K562 (cell line): ENCODE measurements at regions not wholly inside any gene's neighbourhood (a gene's known extent, or its start where the extent isn't known, plus 50 kb on each side); places are given as distances from the start of the nearest gene placed in this dataset.

Source experiments
- ATAC-seq: fragments of 200-7000 bp; cut with Tn5 transposase; 3 replicates; pipeline ENCODE4 v1.9.1; 2020; ENCODE audit warnings: moderate library complexity
- BruUV-seq: library from RNA; stranded (reverse); fragments of 400-500 nt; replicated peaks from 2 replicates; lab custom pipeline; 2021; lab: Mats Ljungman, UMichigan
- CTCF ChIA-PET: fragments of 300-600 bp; formaldehyde crosslinking; extraction: SDS; loops from one replicate; lab custom pipeline; 2021; ENCODE audit warnings: low intra/inter-chr PET ratio; lab: Yijun Ruan, JAX
- POLR2A ChIA-PET: fragments of 300-600, 350-650 bp; sonication (Branson Sonifier 250); formaldehyde crosslinking; extraction: SDS; loops from one replicate; lab custom pipeline; 2021; ENCODE audit warnings: antibody characterized with exemption, inconsistent platforms; lab: Yijun Ruan, JAX
- DNase-seq, 4 experiments: peaks; one replicate each; pipeline versions ENCODE4 v3.0.0 to v3.0.0-alpha.2; 2011 to 2018; ENCODE audit warnings: low spot score in 3 of 4, mixed read lengths in 3 of 4; ENCODE audit errors: extremely low read depth in 1 of 4
- FAIRE-seq: peaks from 2 replicates; lab custom pipeline; 2011; peaks lifted over from hg19 to GRCh38; lab: Jason Lieb, UNC
- H2AFZ ChIP-seq: 2 replicates; pipeline ENCODE4 v1.6.0; 2011; ENCODE audit warnings: low read depth, low read length, control low read depth, inconsistent platforms
- H3K27ac ChIP-seq: fragments of 200-600 bp; 3 replicates; pipeline ENCODE4 v1.8.0; 2011; ENCODE audit warnings: low read depth, mild to moderate bottlenecking, control low read depth, inconsistent platforms, low read length, moderate library complexity, mixed read lengths; ENCODE audit errors: extremely low read depth
- H3K27me3 ChIP-seq, 2 experiments: fragments of 300-600 bp in 1 of 2; 2 replicates in 1 of 2; 3 replicates in 1 of 2; pipeline versions ENCODE4 v1.6.0 to v1.8.0; 2011; ENCODE audit warnings: inconsistent platforms in 2 of 2, low read length in 2 of 2, mild to moderate bottlenecking in 1 of 2, mixed read lengths in 1 of 2, moderate library complexity in 1 of 2; ENCODE audit not compliant: control insufficient read depth in 2 of 2, insufficient read depth in 2 of 2
- H3K36me3 ChIP-seq: fragments of 300-600 bp; 3 replicates; pipeline ENCODE4 v1.8.0; 2011; ENCODE audit warnings: mild to moderate bottlenecking, low read length, inconsistent platforms; ENCODE audit not compliant: control insufficient read depth, insufficient read depth
- H3K4me1 ChIP-seq, 2 experiments: fragments of 200-600 bp in 1 of 2; replicated peaks in 1 of 2; 2 replicates in 1 of 2; 3 replicates in 1 of 2; pipeline versions ENCODE4 v1.5.1 to v1.8.0; 2011; ENCODE audit warnings: inconsistent platforms in 2 of 2, low read length in 2 of 2, mild to moderate bottlenecking in 1 of 2, mixed read lengths in 1 of 2, moderate library complexity in 1 of 2; ENCODE audit not compliant: control insufficient read depth in 2 of 2, insufficient read depth in 2 of 2
- H3K4me2 ChIP-seq: 2 replicates; pipeline ENCODE4 v1.6.1; 2011; ENCODE audit warnings: low read length, control low read depth, inconsistent platforms, mixed read lengths; ENCODE audit not compliant: insufficient read depth
- H3K4me3 ChIP-seq: fragments of 200-600 bp; sonication (generic), shearing (Covaris generic); 2 replicates; pipeline ENCODE4 v1.5.1; 2016; ENCODE audit warnings: control low read depth, inconsistent platforms
- H3K79me2 ChIP-seq: fragments of 200-600 bp; 3 replicates; pipeline ENCODE4 v1.8.0; 2011; ENCODE audit warnings: low read length, inconsistent platforms; ENCODE audit not compliant: control insufficient read depth, insufficient read depth
- H3K9ac ChIP-seq, 2 experiments: 2 replicates each; pipeline versions ENCODE4 v1.6.0 to v1.6.1; 2011; ENCODE audit warnings: low read depth in 2 of 2, low read length in 2 of 2, control low read depth in 1 of 2, inconsistent platforms in 1 of 2, mild to moderate bottlenecking in 1 of 2, mixed read lengths in 1 of 2; ENCODE audit not compliant: insufficient read depth in 1 of 2
- H3K9me1 ChIP-seq: one replicate; pipeline ENCODE4 v1.6.0; 2011; ENCODE audit warnings: inconsistent platforms, mild to moderate bottlenecking, low read length, moderate library complexity; ENCODE audit not compliant: control insufficient read depth, insufficient read depth
- H3K9me3 ChIP-seq: replicated peaks from 2 replicates; pipeline ENCODE4 v1.5.1; 2011; ENCODE audit warnings: low read depth, low read length, inconsistent platforms; ENCODE audit not compliant: control insufficient read depth, insufficient read depth
- H4K20me1 ChIP-seq: replicated peaks from 2 replicates; pipeline ENCODE4 v1.6.1; 2011; ENCODE audit warnings: low read length, inconsistent platforms, mixed read lengths; ENCODE audit not compliant: control insufficient read depth, insufficient read depth
- EWSR1 ChIP-seq: fragments of 450-650 bp; IDR thresholded peaks from 2 replicates; pipeline ENCODE4 v1.6.1; 2018; ENCODE audit warnings: borderline replicate concordance, mild to moderate bottlenecking, low read depth, moderate library complexity; ENCODE audit not compliant: partially characterized antibody
- POLR2AphosphoS2 ChIP-seq: IDR thresholded peaks from 2 replicates; pipeline ENCODE4 v1.6.1; 2012; ENCODE audit warnings: low read length, improper control_type of control experiment
- SIRT6 ChIP-seq: IDR thresholded peaks from one replicate; pipeline ENCODE4 v1.6.1; 2012; ENCODE audit warnings: low read depth, mild to moderate bottlenecking, control low read depth, inconsistent platforms, low read length, moderate library complexity
- TAF1 ChIP-seq: IDR thresholded peaks from 2 replicates; pipeline ENCODE4 v1.6.1; 2011; ENCODE audit warnings: mild to moderate bottlenecking, low read length, moderate library complexity; ENCODE audit not compliant: insufficient read depth, control insufficient read depth, severe bottlenecking; ENCODE audit errors: extremely low read depth
- TEAD1 ChIP-seq, 2 experiments: fragments of 450-650 bp in 1 of 2; sonication (generic) in 1 of 2; formaldehyde crosslinking; IDR thresholded peaks; 2 replicates each; pipeline versions ENCODE4 v1.4.0 to v1.8.0; 2020 to 2022; ENCODE audit warnings: mild to moderate bottlenecking in 2 of 2, missing genetic modification reagents in 1 of 2
- ZNF140 ChIP-seq: fragments of 250-450 bp; sonication (Bioruptor Pico); IDR thresholded peaks from 2 replicates; pipeline ENCODE4 v1.8.0; 2021; ENCODE audit warnings: moderate library complexity, mild to moderate bottlenecking, inconsistent platforms
- ZNF445 ChIP-seq: fragments of 250-450 bp; sonication (Bioruptor Pico); IDR thresholded peaks from 2 replicates; pipeline ENCODE4 v1.4.0; 2020; ENCODE audit warnings: low read depth, mild to moderate bottlenecking, moderate library complexity
- ZNF707 ChIP-seq: fragments of 250-450 bp; sonication (Bioruptor Pico); conservative IDR thresholded peaks from 2 replicates; pipeline ENCODE4 v1.8.0; 2022; ENCODE audit warnings: inconsistent platforms, mild to moderate bottlenecking, moderate library complexity
- ZNF778 ChIP-seq: fragments of 450-650 bp; formaldehyde crosslinking; IDR thresholded peaks from 2 replicates; pipeline ENCODE4 v1.4.0; 2020; ENCODE audit warnings: mild to moderate bottlenecking, moderate library complexity
- ZNF79 ChIP-seq: fragments of 250-450 bp; sonication (Bioruptor Pico); IDR thresholded peaks from 2 replicates; pipeline ENCODE4 v1.4.0; 2020; ENCODE audit warnings: low read depth, mild to moderate bottlenecking, moderate library complexity
- WGBS: fragments of 100-300 bp; shearing (Covaris generic); methylation state at CpG from one replicate; pipeline ENCODE4 v1.1.6; 2016; ENCODE audit warnings: low coverage, mixed read lengths; ENCODE audit not compliant: insufficient coverage; ENCODE audit errors: missing lambda C conversion rate; 5-methylcytosine and 5-hydroxymethylcytosine counted together
- in situ Hi-C: fragments of 300-500 bp; cut with MboI; formaldehyde crosslinking; loops from 4 replicates; pipeline ENCODE4 v1.15.0; 2018; ENCODE audit warnings: inconsistent platforms, mixed read lengths
- intact Hi-C: fragments of 100-400 bp; cut with micrococcal nuclease; formaldehyde crosslinking; loops from 2 replicates; pipeline ENCODE4 v1.14.2; 2022
- TF ChIP-seq, protein P1 (sequence below), 3 experiments: fragments of 200-800 bp in 1 of 3; fragments of 250-450 bp in 1 of 3; fragments of 450-650 bp in 1 of 3; sonication (Bioruptor Pico) in 1 of 3; sonication (Bioruptor generic) in 1 of 3; formaldehyde crosslinking in 1 of 3; IDR thresholded peaks; 2 replicates each; pipeline versions ENCODE4 v1.6.1 to v1.8.0; 2016 to 2022; ENCODE audit warnings: mild to moderate bottlenecking in 2 of 3, missing genetic modification characterization in 2 of 3, missing compliant biosample characterization in 1 of 3, moderate library complexity in 1 of 3
- TF ChIP-seq, protein P2 (sequence below): fragments of 450-650 bp; formaldehyde crosslinking; IDR thresholded peaks from 2 replicates; pipeline ENCODE4 v1.4.0; 2022; ENCODE audit warnings: mild to moderate bottlenecking, moderate library complexity
- TF ChIP-seq, protein P3 (sequence below): sonication (generic); formaldehyde crosslinking; IDR thresholded peaks from 2 replicates; pipeline ENCODE4 v1.8.1; 2023; ENCODE audit warnings: mild to moderate bottlenecking, missing genetic modification reagents

DNA sequence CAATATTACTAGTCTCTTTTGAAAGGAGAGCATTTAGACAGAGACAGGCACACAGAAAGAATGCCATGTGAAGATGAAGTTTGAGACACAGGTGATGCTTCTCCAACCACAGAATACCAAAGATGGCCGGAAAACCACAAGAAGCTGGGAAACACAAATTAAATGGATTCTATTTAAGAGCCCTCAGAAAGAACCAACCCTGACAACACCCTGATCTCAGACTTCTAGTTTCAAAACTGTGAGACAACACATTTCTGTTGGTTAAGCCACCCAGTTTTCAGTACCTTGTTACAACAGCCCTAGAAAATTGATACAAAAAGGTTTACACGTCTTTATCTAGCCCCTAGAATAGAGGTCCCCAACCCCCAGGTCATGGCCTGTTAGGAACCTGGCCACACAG, 79.8 kb upstream of the CCNG1 start:
- intact Hi-C loops, result no loop called here
- no peak overlapping the region for H3K9ac ChIP-seq
- H3K9me3 ChIP-seq, result no peaks in the 10 kb centered on the region
- WGBS, result 8% methylated on average over 1 of the region's 2 CpGs
- ChIA-PET CTCF (no interaction called here), POLR2A (no interaction called here)
- H3K79me2 ChIP-seq, result no peaks in the 10 kb centered on the region
- in situ Hi-C loops, result no loop called here
- no peaks in the 10 kb centered on the region for H3K27me3 ChIP-seq
- H3K4me3 ChIP-seq, result no peak overlapping the region
- no peak overlapping the region for H2AFZ ChIP-seq
- H4K20me1 ChIP-seq, result no peaks in the 10 kb centered on the region
- BruUV-seq, result no TSS peak
- H3K4me2 ChIP-seq, result no peak overlapping the region
- ATAC-seq (no peak), DNase-seq (no peak), FAIRE-seq (no peak)
- peaks cover 0 to 5% of the 10 kb centered on the region in 2 experiments; a peak in 3 of 5 replicates for H3K4me1 ChIP-seq
- H3K9me1 ChIP-seq, result no peaks in the 10 kb centered on the region
- H3K27ac ChIP-seq, result no peak overlapping the region
- no peaks in the 10 kb centered on the region for H3K36me3 ChIP-seq
- TF ChIP-seq ZNF707 (CRISPR knock-in tag) (no peak), ZNF778 (CRISPR knock-in tag) (no peak), ZNF140 (CRISPR knock-in tag) (no peak), SIRT6 (no peak), POLR2AphosphoS2 (no peak), ZNF79 (CRISPR knock-in tag) (no peak), EWSR1 (no peak), TAF1 (no peak), ZNF445 (no peak), TEAD1 (CRISPR knock-in tag; IDR thresholded peaks at IDR 0.05) (no peak)
- TF ChIP-seq, protein P1, sequence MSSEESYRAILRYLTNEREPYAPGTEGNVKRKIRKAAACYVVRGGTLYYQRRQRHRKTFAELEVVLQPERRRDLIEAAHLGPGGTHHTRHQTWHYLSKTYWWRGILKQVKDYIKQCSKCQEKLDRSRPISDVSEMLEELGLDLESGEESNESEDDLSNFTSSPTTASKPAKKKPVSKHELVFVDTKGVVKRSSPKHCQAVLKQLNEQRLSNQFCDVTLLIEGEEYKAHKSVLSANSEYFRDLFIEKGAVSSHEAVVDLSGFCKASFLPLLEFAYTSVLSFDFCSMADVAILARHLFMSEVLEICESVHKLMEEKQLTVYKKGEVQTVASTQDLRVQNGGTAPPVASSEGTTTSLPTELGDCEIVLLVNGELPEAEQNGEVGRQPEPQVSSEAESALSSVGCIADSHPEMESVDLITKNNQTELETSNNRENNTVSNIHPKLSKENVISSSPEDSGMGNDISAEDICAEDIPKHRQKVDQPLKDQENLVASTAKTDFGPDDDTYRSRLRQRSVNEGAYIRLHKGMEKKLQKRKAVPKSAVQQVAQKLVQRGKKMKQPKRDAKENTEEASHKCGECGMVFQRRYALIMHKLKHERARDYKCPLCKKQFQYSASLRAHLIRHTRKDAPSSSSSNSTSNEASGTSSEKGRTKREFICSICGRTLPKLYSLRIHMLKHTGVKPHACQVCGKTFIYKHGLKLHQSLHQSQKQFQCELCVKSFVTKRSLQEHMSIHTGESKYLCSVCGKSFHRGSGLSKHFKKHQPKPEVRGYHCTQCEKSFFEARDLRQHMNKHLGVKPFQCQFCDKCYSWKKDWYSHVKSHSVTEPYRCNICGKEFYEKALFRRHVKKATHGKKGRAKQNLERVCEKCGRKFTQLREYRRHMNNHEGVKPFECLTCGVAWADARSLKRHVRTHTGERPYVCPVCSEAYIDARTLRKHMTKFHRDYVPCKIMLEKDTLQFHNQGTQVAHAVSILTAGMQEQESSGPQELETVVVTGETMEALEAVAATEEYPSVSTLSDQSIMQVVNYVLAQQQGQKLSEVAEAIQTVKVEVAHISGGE (CRISPR knock-in tag; IDR thresholded peaks at IDR 0.05), result no peak
- TF ChIP-seq, protein P2, sequence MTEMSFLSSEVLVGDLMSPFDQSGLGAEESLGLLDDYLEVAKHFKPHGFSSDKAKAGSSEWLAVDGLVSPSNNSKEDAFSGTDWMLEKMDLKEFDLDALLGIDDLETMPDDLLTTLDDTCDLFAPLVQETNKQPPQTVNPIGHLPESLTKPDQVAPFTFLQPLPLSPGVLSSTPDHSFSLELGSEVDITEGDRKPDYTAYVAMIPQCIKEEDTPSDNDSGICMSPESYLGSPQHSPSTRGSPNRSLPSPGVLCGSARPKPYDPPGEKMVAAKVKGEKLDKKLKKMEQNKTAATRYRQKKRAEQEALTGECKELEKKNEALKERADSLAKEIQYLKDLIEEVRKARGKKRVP (CRISPR knock-in tag), result no peak
- TF ChIP-seq, protein P3, sequence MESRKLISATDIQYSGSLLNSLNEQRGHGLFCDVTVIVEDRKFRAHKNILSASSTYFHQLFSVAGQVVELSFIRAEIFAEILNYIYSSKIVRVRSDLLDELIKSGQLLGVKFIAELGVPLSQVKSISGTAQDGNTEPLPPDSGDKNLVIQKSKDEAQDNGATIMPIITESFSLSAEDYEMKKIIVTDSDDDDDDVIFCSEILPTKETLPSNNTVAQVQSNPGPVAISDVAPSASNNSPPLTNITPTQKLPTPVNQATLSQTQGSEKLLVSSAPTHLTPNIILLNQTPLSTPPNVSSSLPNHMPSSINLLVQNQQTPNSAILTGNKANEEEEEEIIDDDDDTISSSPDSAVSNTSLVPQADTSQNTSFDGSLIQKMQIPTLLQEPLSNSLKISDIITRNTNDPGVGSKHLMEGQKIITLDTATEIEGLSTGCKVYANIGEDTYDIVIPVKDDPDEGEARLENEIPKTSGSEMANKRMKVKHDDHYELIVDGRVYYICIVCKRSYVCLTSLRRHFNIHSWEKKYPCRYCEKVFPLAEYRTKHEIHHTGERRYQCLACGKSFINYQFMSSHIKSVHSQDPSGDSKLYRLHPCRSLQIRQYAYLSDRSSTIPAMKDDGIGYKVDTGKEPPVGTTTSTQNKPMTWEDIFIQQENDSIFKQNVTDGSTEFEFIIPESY (CRISPR knock-in tag), result no peak
